HepG2 (cell line): ENCODE measurements at regions not wholly inside any gene's neighbourhood (a gene's known extent, or its start where the extent isn't known, plus 50 kb on each side); places are given as distances from the start of the nearest gene placed in this dataset.

Experiments used
- ATAC-seq: fragments of 200-7000 bp; cut with Tn5 transposase; 3 replicates; pipeline ENCODE4 v1.9.1; 2020; ENCODE audit warnings: mild to moderate bottlenecking, moderate library complexity
- BruUV-seq: library from RNA; stranded (reverse); fragments of 400-500 nt; replicated peaks from 2 replicates; lab custom pipeline; 2021; lab: Mats Ljungman, UMichigan
- CTCF ChIA-PET: fragments of 300-600 bp; formaldehyde crosslinking; extraction: SDS; loops from one replicate; lab custom pipeline; 2021; ENCODE audit warnings: low total read pairs, inconsistent platforms, low intra/inter-chr PET ratio; lab: Yijun Ruan, JAX
- POLR2A ChIA-PET: fragments of 350-600 bp; sonication (Branson Sonifier 250); formaldehyde crosslinking; loops from one replicate; lab custom pipeline; 2020; ENCODE audit warnings: antibody characterized with exemption, inconsistent platforms; lab: Yijun Ruan, JAX
- DNase-seq: peaks from one replicate; pipeline ENCODE4 v3.0.0-alpha.2; 2015; ENCODE audit warnings: low spot score
- FAIRE-seq: peaks from 3 replicates; lab custom pipeline; 2011; peaks lifted over from hg19 to GRCh38; lab: Jason Lieb, UNC
- H2AFZ ChIP-seq: one replicate; pipeline ENCODE4 v1.6.1; 2011; ENCODE audit warnings: low read length, inconsistent platforms
- H3K27ac ChIP-seq: fragments of 300-600 bp; 3 replicates; pipeline ENCODE4 v1.8.0; 2011; ENCODE audit warnings: mixed run types, mild to moderate bottlenecking, mixed read lengths, low read length, inconsistent platforms; ENCODE audit not compliant: insufficient read depth; ENCODE audit errors: extremely low read length
- H3K27me3 ChIP-seq, 2 experiments: fragments of 200-600 bp in 1 of 2; 2 replicates in 1 of 2; 3 replicates in 1 of 2; pipeline versions ENCODE4 v1.6.0 to v1.8.0; 2011; ENCODE audit warnings: low read length in 2 of 2, mild to moderate bottlenecking in 2 of 2, moderate library complexity in 2 of 2, inconsistent platforms in 1 of 2; ENCODE audit not compliant: insufficient read depth in 2 of 2, control insufficient read depth in 1 of 2
- H3K36me3 ChIP-seq, 2 experiments: fragments of 200-600 bp in 1 of 2; replicated peaks in 1 of 2; 2 replicates in 1 of 2; 3 replicates in 1 of 2; pipeline versions ENCODE4 v1.5.1 to v1.8.0; 2011; ENCODE audit warnings: low read length in 2 of 2, inconsistent platforms in 1 of 2; ENCODE audit not compliant: insufficient read depth in 2 of 2, control insufficient read depth in 1 of 2
- H3K4me1 ChIP-seq: 2 replicates; pipeline ENCODE4 v1.5.1; 2012; ENCODE audit warnings: low read length, inconsistent platforms; ENCODE audit not compliant: insufficient read depth
- H3K4me2 ChIP-seq: 2 replicates; pipeline ENCODE4 v1.6.0; 2011; ENCODE audit warnings: low read depth, low read length, inconsistent platforms
- H3K4me3 ChIP-seq, 3 experiments: fragments of 200-600 bp in 1 of 3; sonication (generic), shearing (Covaris generic) in 1 of 3; replicated peaks in 1 of 3; 2 replicates each; pipeline ENCODE4 v1.5.1; 2011 to 2016; ENCODE audit warnings: low read length in 3 of 3, inconsistent platforms in 2 of 3, low read depth in 2 of 3, mild to moderate bottlenecking in 2 of 3, control low read depth in 1 of 3, mixed read lengths in 1 of 3; ENCODE audit not compliant: insufficient read depth in 1 of 3
- H3K79me2 ChIP-seq: one replicate; pipeline ENCODE4 v1.6.1; 2011; ENCODE audit warnings: low read length, inconsistent platforms; ENCODE audit not compliant: insufficient read depth
- H3K9ac ChIP-seq: 2 replicates; pipeline ENCODE4 v1.6.0; 2011; ENCODE audit warnings: mild to moderate bottlenecking, low read depth, low read length, inconsistent platforms; ENCODE audit not compliant: insufficient read depth
- H3K9me3 ChIP-seq: 2 replicates; pipeline ENCODE4 v1.5.1; 2012; ENCODE audit warnings: mild to moderate bottlenecking, low read length
- H4K20me1 ChIP-seq: 2 replicates; pipeline ENCODE4 v1.6.0; 2011; ENCODE audit warnings: inconsistent platforms, mild to moderate bottlenecking, low read length, moderate library complexity; ENCODE audit not compliant: insufficient read depth
- AGO2 ChIP-seq: fragments of 200-400 bp; formaldehyde crosslinking; optimal IDR thresholded peaks from 2 replicates; pipeline ENCODE3; 2017; ENCODE audit warnings: mild to moderate bottlenecking, low read depth, low read length, moderate library complexity
- FLYWCH1 ChIP-seq: sonication (generic); formaldehyde crosslinking; IDR thresholded peaks from 2 replicates; pipeline ENCODE4 v1.8.1; 2023; ENCODE audit warnings: mild to moderate bottlenecking, missing genetic modification reagents
- RBAK ChIP-seq: sonication (generic); formaldehyde crosslinking; IDR thresholded peaks from 2 replicates; pipeline ENCODE4 v1.5.1; 2020; ENCODE audit warnings: mild to moderate bottlenecking, missing genetic modification reagents
- WGBS: methylation state at CpG from one replicate; pipeline ENCODE4 v1.1.6; 2017; ENCODE audit warnings: low lambda C conversion rate; 5-methylcytosine and 5-hydroxymethylcytosine counted together
- in situ Hi-C: cut with HindIII; loops from 2 replicates; pipeline ENCODE4 v1.10.0; 2017; ENCODE audit warnings: low pct_unique_long_range_greater_than_20kb; ENCODE audit not compliant: extremely low pct_ligation_motif_present
- intact Hi-C: fragments of 100-400 bp; cut with micrococcal nuclease; formaldehyde crosslinking; loops from one replicate; pipeline ENCODE4 v1.10.0; 2022; ENCODE audit not compliant: unreplicated experiment
- TF ChIP-seq, protein P1 (sequence below): IDR thresholded peaks from 2 replicates; pipeline ENCODE4 v1.6.1; 2012; ENCODE audit warnings: low read length, improper control_type of control experiment
- TF ChIP-seq, protein P2 (sequence below): sonication (generic); formaldehyde crosslinking; IDR thresholded peaks from 2 replicates; pipeline ENCODE4 v1.5.0; 2020; ENCODE audit warnings: mild to moderate bottlenecking, missing genetic modification reagents
- TF ChIP-seq, protein P3 (sequence below): sonication (generic); formaldehyde crosslinking; IDR thresholded peaks from 2 replicates; pipeline ENCODE4 v1.4.0; 2020; ENCODE audit warnings: missing genetic modification reagents, mild to moderate bottlenecking, borderline replicate concordance

DNA sequence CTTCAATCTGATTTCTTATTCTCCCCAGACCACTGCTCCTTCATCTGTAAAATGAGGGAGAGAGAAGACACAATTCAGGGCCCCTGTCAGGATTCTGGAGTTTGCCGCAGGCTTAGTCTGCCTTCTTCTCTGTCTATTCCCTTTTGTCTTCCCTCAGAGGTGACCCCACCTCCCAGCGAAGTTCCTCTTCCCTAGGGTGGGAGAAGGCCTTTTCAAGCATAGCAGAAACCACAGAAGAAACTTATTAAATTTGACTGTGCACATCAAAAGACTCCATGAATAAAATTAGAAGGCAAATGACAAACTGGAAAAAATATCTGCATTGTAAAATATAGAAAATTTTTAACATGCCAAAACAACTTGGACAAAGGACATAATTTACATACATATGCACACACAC is 148.8 kb downstream of the HNRNPD start:
- POLR2A ChIA-PET: no interaction called here

More for the DNA sequence above, 148.8 kb downstream of the HNRNPD start:
- 50% methylated on average over 2 of the region's 2 CpGs for WGBS
- in situ Hi-C loops (no loop called here), intact Hi-C loops (no loop called here)
- Histone ChIP-seq H3K79me2 (no peaks in the 10 kb centered on the region), H3K27me3 (no peaks in the 10 kb centered on the region), H3K27ac (no peak overlapping the region), H4K20me1 (no peaks in the 10 kb centered on the region), H3K4me2 (no peak overlapping the region), H2AFZ (no peak overlapping the region), H3K9ac (no peak overlapping the region), H3K36me3 (no peaks in the 10 kb centered on the region), H3K4me1 (no peaks in the 10 kb centered on the region), H3K4me3 (no peak overlapping the region), H3K9me3 (no peaks in the 10 kb centered on the region)
- CTCF ChIA-PET: no interaction called here
- ATAC-seq (no peak), FAIRE-seq (no peak), DNase-seq (no peak)
- BruUV-seq: no TSS peak
- TF ChIP-seq AGO2 (no peak), FLYWCH1 (CRISPR knock-in tag) (no peak), RBAK (CRISPR knock-in tag) (no peak)
- TF ChIP-seq, protein P1, sequence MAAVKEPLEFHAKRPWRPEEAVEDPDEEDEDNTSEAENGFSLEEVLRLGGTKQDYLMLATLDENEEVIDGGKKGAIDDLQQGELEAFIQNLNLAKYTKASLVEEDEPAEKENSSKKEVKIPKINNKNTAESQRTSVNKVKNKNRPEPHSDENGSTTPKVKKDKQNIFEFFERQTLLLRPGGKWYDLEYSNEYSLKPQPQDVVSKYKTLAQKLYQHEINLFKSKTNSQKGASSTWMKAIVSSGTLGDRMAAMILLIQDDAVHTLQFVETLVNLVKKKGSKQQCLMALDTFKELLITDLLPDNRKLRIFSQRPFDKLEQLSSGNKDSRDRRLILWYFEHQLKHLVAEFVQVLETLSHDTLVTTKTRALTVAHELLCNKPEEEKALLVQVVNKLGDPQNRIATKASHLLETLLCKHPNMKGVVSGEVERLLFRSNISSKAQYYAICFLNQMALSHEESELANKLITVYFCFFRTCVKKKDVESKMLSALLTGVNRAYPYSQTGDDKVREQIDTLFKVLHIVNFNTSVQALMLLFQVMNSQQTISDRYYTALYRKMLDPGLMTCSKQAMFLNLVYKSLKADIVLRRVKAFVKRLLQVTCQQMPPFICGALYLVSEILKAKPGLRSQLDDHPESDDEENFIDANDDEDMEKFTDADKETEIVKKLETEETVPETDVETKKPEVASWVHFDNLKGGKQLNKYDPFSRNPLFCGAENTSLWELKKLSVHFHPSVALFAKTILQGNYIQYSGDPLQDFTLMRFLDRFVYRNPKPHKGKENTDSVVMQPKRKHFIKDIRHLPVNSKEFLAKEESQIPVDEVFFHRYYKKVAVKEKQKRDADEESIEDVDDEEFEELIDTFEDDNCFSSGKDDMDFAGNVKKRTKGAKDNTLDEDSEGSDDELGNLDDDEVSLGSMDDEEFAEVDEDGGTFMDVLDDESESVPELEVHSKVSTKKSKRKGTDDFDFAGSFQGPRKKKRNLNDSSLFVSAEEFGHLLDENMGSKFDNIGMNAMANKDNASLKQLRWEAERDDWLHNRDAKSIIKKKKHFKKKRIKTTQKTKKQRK: no peak
- TF ChIP-seq, protein P2, sequence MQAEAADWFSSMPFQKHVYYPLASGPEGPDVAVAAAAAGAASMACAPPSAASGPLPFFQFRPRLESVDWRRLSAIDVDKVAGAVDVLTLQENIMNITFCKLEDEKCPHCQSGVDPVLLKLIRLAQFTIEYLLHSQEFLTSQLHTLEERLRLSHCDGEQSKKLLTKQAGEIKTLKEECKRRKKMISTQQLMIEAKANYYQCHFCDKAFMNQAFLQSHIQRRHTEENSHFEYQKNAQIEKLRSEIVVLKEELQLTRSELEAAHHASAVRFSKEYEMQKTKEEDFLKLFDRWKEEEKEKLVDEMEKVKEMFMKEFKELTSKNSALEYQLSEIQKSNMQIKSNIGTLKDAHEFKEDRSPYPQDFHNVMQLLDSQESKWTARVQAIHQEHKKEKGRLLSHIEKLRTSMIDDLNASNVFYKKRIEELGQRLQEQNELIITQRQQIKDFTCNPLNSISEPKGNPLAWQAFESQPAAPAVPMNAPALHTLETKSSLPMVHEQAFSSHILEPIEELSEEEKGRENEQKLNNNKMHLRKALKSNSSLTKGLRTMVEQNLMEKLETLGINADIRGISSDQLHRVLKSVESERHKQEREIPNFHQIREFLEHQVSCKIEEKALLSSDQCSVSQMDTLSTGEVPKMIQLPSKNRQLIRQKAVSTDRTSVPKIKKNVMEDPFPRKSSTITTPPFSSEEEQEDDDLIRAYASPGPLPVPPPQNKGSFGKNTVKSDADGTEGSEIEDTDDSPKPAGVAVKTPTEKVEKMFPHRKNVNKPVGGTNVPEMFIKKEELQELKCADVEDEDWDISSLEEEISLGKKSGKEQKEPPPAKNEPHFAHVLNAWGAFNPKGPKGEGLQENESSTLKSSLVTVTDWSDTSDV (CRISPR knock-in tag): no peak
- TF ChIP-seq, protein P3, sequence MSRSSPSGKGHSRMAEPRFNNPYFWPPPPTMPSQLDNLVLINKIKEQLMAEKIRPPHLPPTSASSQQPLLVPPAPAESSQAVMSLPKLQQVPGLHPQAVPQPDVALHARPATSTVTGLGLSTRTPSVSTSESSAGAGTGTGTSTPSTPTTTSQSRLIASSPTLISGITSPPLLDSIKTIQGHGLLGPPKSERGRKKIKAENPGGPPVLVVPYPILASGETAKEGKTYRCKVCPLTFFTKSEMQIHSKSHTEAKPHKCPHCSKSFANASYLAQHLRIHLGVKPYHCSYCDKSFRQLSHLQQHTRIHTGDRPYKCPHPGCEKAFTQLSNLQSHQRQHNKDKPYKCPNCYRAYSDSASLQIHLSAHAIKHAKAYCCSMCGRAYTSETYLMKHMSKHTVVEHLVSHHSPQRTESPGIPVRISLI (CRISPR knock-in tag): no peak
